Keratinocyte (primary cell): ENCODE measurements at regions not wholly inside any gene's neighbourhood (a gene's known extent, or its start where the extent isn't known, plus 50 kb on each side); places are given as distances from the start of the nearest gene placed in this dataset.

Experiments used
- EZH2 ChIP-seq: IDR thresholded peaks from one replicate; pipeline ENCODE4 v1.6.1; 2012; ENCODE audit warnings: inconsistent platforms, mild to moderate bottlenecking, low read length, moderate library complexity
- TF ChIP-seq, protein P1 (sequence below), 3 experiments: IDR thresholded peaks in 1 of 3; conservative IDR thresholded peaks in 1 of 3; optimal IDR thresholded peaks in 1 of 3; 2 replicates in 2 of 3; 3 replicates in 1 of 3; pipeline versions ENCODE3 to v1.5.1; 2011; ENCODE audit warnings: low read length in 3 of 3, mild to moderate bottlenecking in 3 of 3, moderate library complexity in 2 of 3, control low read depth in 1 of 3, inconsistent platforms in 1 of 3; ENCODE audit not compliant: insufficient read depth in 2 of 3; ENCODE audit errors: extremely low read depth in 1 of 3

DNA sequence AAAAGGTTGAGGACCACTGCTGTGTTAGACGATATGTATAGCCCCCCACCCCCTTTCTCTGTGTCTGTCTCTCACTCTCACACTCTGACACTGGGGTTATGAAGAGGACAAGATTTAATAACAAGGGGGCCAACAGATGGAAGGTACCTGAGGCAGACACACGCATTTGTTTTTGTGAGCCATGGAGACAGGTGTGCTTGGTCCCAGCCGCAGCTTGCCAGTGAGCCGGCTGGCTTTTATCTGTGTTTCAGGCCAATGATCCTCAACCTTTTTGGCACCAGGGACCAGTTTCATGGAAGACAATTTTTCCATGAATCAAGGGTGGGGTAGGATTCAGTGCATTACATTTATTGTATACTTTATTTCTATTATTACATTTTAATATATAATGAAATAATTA is 394.9 kb upstream of the RGMA start:
- no peak for TF ChIP-seq EZH2
- TF ChIP-seq, protein P1, sequence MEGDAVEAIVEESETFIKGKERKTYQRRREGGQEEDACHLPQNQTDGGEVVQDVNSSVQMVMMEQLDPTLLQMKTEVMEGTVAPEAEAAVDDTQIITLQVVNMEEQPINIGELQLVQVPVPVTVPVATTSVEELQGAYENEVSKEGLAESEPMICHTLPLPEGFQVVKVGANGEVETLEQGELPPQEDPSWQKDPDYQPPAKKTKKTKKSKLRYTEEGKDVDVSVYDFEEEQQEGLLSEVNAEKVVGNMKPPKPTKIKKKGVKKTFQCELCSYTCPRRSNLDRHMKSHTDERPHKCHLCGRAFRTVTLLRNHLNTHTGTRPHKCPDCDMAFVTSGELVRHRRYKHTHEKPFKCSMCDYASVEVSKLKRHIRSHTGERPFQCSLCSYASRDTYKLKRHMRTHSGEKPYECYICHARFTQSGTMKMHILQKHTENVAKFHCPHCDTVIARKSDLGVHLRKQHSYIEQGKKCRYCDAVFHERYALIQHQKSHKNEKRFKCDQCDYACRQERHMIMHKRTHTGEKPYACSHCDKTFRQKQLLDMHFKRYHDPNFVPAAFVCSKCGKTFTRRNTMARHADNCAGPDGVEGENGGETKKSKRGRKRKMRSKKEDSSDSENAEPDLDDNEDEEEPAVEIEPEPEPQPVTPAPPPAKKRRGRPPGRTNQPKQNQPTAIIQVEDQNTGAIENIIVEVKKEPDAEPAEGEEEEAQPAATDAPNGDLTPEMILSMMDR (optimal IDR thresholded peaks at IDR 0.05 in 1 of 3, IDR thresholded peaks at IDR 0.05 in 1 of 3, conservative IDR thresholded peaks at IDR 0.05 in 1 of 3; ENCODE audit: extremely low read depth in 1 of 3, insufficient read depth in 2 of 3, low read length in 3 of 3), result no peak
